ENCODE measurements at regions not wholly inside any gene's neighbourhood (a gene's known extent, or its start where the extent isn't known, plus 50 kb on each side); places are given as distances from the start of the nearest gene placed in this dataset.

- no peaks in the 10 kb centered on the region for H3K4me1 ChIP-seq (ENCODE audit: insufficient read depth, low read length)
- no peak overlapping the region for H2AFZ ChIP-seq (ENCODE audit: low read depth, low read length)
- H4K20me1 ChIP-seq (ENCODE audit: insufficient read depth, low read length), result no peaks in the 10 kb centered on the region
- no peaks in the 10 kb centered on the region for H3K79me2 ChIP-seq (ENCODE audit: insufficient read depth, low read length)
- no peaks in the 10 kb centered on the region for H3K9me3 ChIP-seq (ENCODE audit: insufficient read depth, low read length, severe bottlenecking)
- ATAC-seq (ENCODE audit: insufficient read depth, low read depth), result no peak
- H3K4me3 ChIP-seq (ENCODE audit: low read depth in 1 of 2, low read length in 2 of 2), result no peak overlapping the region
- no peak overlapping the region for H3K4me2 ChIP-seq (ENCODE audit: insufficient read depth, low read length)
- no peaks in the 10 kb centered on the region for H3K36me3 ChIP-seq (ENCODE audit: insufficient read depth, low read length)
- H3K27me3 ChIP-seq (ENCODE audit: insufficient read depth, low read length, poor library complexity), result no peaks in the 10 kb centered on the region
- no peak for TF ChIP-seq CTCF (IDR thresholded peaks at IDR 0.05; ENCODE audit: borderline replicate concordance, extremely low read depth, low read length, poor library complexity, severe bottlenecking)
- H3K9ac ChIP-seq (ENCODE audit: low read depth, low read length), result no peak overlapping the region
- no peak overlapping the region for H3K27ac ChIP-seq (ENCODE audit: low read length)
- DNase-seq, result no peak
Measured at GRCh38 chr11:92540096-92540495, 315.5 kb downstream of the FAT3 start.

GRCh38 chr11:92545906-92546471, 321.4 kb downstream of the FAT3 start:
- TF ChIP-seq EZH2 (IDR thresholded peaks at IDR 0.05; ENCODE audit: borderline replicate concordance, low read depth, low read length, severe bottlenecking) (no peak), CTCF (IDR thresholded peaks at IDR 0.05; ENCODE audit: borderline replicate concordance, extremely low read depth, low read length, poor library complexity, severe bottlenecking) (no peak)
- no peaks in the 10 kb centered on the region for H3K9me3 ChIP-seq (ENCODE audit: insufficient read depth, low read length, severe bottlenecking)
- DNase-seq (no peak), ATAC-seq (ENCODE audit: insufficient read depth, low read depth) (no peak)
- H3K36me3 ChIP-seq (ENCODE audit: insufficient read depth, low read length), result no peaks in the 10 kb centered on the region
- H2AFZ ChIP-seq (ENCODE audit: low read depth, low read length), result no peak overlapping the region
- H3K79me2 ChIP-seq (ENCODE audit: insufficient read depth, low read length), result no peaks in the 10 kb centered on the region
- no peak overlapping the region for H3K9ac ChIP-seq (ENCODE audit: low read depth, low read length)
- H3K4me2 ChIP-seq (ENCODE audit: insufficient read depth, low read length), result no peak overlapping the region
- no peaks in the 10 kb centered on the region for H3K4me1 ChIP-seq (ENCODE audit: insufficient read depth, low read length)
- no peaks in the 10 kb centered on the region for H4K20me1 ChIP-seq (ENCODE audit: insufficient read depth, low read length)
- no peak overlapping the region for H3K4me3 ChIP-seq (ENCODE audit: low read depth in 1 of 2, low read length in 2 of 2)
- no peak overlapping the region for H3K27ac ChIP-seq (ENCODE audit: low read length)
- H3K27me3 ChIP-seq (ENCODE audit: insufficient read depth, low read length, poor library complexity), result no peaks in the 10 kb centered on the region

GRCh38 chr11:92546603-92547002, 322.0 kb downstream of the FAT3 start:
- Histone ChIP-seq H3K9ac (ENCODE audit: low read depth, low read length) (no peak overlapping the region), H2AFZ (ENCODE audit: low read depth, low read length) (no peak overlapping the region), H3K36me3 (ENCODE audit: insufficient read depth, low read length) (no peaks in the 10 kb centered on the region), H4K20me1 (ENCODE audit: insufficient read depth, low read length) (no peaks in the 10 kb centered on the region), H3K4me2 (ENCODE audit: insufficient read depth, low read length) (no peak overlapping the region), H3K9me3 (ENCODE audit: insufficient read depth, low read length, severe bottlenecking) (no peaks in the 10 kb centered on the region), H3K79me2 (ENCODE audit: insufficient read depth, low read length) (no peaks in the 10 kb centered on the region), H3K4me1 (ENCODE audit: insufficient read depth, low read length) (no peaks in the 10 kb centered on the region), H3K27ac (ENCODE audit: low read length) (no peak overlapping the region), H3K4me3 (ENCODE audit: low read depth in 1 of 2, low read length in 2 of 2) (no peak overlapping the region), H3K27me3 (ENCODE audit: insufficient read depth, low read length, poor library complexity) (no peaks in the 10 kb centered on the region)
- ATAC-seq (ENCODE audit: insufficient read depth, low read depth) (no peak), DNase-seq (no peak)
- TF ChIP-seq CTCF (IDR thresholded peaks at IDR 0.05; ENCODE audit: borderline replicate concordance, extremely low read depth, low read length, poor library complexity, severe bottlenecking), result no peak
- no peak for TF ChIP-seq EZH2 (IDR thresholded peaks at IDR 0.05; ENCODE audit: borderline replicate concordance, low read depth, low read length, severe bottlenecking)

- no peak overlapping the region for H3K4me2 ChIP-seq (ENCODE audit: insufficient read depth, low read length)
- no peaks in the 10 kb centered on the region for H3K79me2 ChIP-seq (ENCODE audit: insufficient read depth, low read length)
- no peaks in the 10 kb centered on the region for H3K9me3 ChIP-seq (ENCODE audit: insufficient read depth, low read length, severe bottlenecking)
- no peak overlapping the region for H3K27ac ChIP-seq (ENCODE audit: low read length)
- H2AFZ ChIP-seq (ENCODE audit: low read depth, low read length), result no peak overlapping the region
- H4K20me1 ChIP-seq (ENCODE audit: insufficient read depth, low read length), result no peaks in the 10 kb centered on the region
- H3K36me3 ChIP-seq (ENCODE audit: insufficient read depth, low read length), result no peaks in the 10 kb centered on the region
- DNase-seq (no peak), ATAC-seq (ENCODE audit: insufficient read depth, low read depth) (no peak)
- no peaks in the 10 kb centered on the region for H3K27me3 ChIP-seq (ENCODE audit: insufficient read depth, low read length, poor library complexity)
- no peak overlapping the region for H3K4me3 ChIP-seq (ENCODE audit: low read depth in 1 of 2, low read length in 2 of 2)
- no peak overlapping the region for H3K9ac ChIP-seq (ENCODE audit: low read depth, low read length)
- TF ChIP-seq EZH2 (IDR thresholded peaks at IDR 0.05; ENCODE audit: borderline replicate concordance, low read depth, low read length, severe bottlenecking) (no peak), CTCF (IDR thresholded peaks at IDR 0.05; ENCODE audit: borderline replicate concordance, extremely low read depth, low read length, poor library complexity, severe bottlenecking) (no peak)
- no peaks in the 10 kb centered on the region for H3K4me1 ChIP-seq (ENCODE audit: insufficient read depth, low read length)
Measured at GRCh38 chr11:92550411-92550810, 325.8 kb downstream of the FAT3 start.
